OCI-LY7 (cell line): ENCODE measurements at regions not wholly inside any gene's neighbourhood (a gene's known extent, or its start where the extent isn't known, plus 50 kb on each side); places are given as distances from the start of the nearest gene placed in this dataset.

ENCODE experiments used
- BruUV-seq: library from RNA; stranded (reverse); fragments of 400-500 nt; replicated peaks from 2 replicates; lab custom pipeline; 2021; lab: Mats Ljungman, UMichigan
- CTCF ChIA-PET: fragments of 300-600 bp; sonication (Branson Sonifier 250); formaldehyde crosslinking; loops from one replicate; lab custom pipeline; 2022; ENCODE audit warnings: antibody characterized with exemption; ENCODE audit not compliant: unreplicated experiment; lab: Charles Lee
- POLR2A ChIA-PET: fragments of 300-600 bp; sonication (Branson Sonifier 250); formaldehyde crosslinking; loops from one replicate; lab custom pipeline; 2022; ENCODE audit warnings: antibody characterized with exemption; lab: Charles Lee
- DNase-seq: peaks from one replicate; pipeline ENCODE4 v3.0.0-alpha.2; 2015; ENCODE audit warnings: low spot score
- H2AFZ ChIP-seq: fragments of 200-600 bp; sonication (generic), shearing (Covaris generic); 2 replicates; pipeline ENCODE4 v1.6.1; 2014; ENCODE audit warnings: mild to moderate bottlenecking, antibody characterized with exemption, low read length, moderate library complexity
- H3K27ac ChIP-seq: fragments of 200-600 bp; sonication (generic); 2 replicates; pipeline ENCODE4 v1.5.1; 2014; ENCODE audit warnings: mixed run types, low read depth, mild to moderate bottlenecking, moderate library complexity, low read length, inconsistent platforms; ENCODE audit not compliant: poor library complexity, severe bottlenecking
- H3K36me3 ChIP-seq: fragments of 200-600 bp; sonication (generic); 2 replicates; pipeline ENCODE4 v1.6.1; 2014; ENCODE audit warnings: mild to moderate bottlenecking, antibody characterized with exemption, low read length, moderate library complexity, mixed read lengths; ENCODE audit not compliant: insufficient read depth
- H3K4me1 ChIP-seq: fragments of 200-600 bp; sonication (generic); 2 replicates; pipeline ENCODE4 v1.5.1; 2014; ENCODE audit warnings: mild to moderate bottlenecking, low read length; ENCODE audit not compliant: insufficient read depth, poor library complexity, severe bottlenecking
- H3K4me2 ChIP-seq: fragments of 200-600 bp; sonication (generic); 2 replicates; pipeline ENCODE4 v1.6.1; 2014; ENCODE audit warnings: mild to moderate bottlenecking, low read length
- H3K4me3 ChIP-seq: fragments of 200-600 bp; sonication (generic); 2 replicates; pipeline ENCODE4 v1.5.1; 2014; ENCODE audit warnings: mild to moderate bottlenecking, low read depth, low read length; ENCODE audit not compliant: poor library complexity, severe bottlenecking
- H3K79me2 ChIP-seq: fragments of 200-600 bp; sonication (generic); 2 replicates; pipeline ENCODE4 v1.6.1; 2016; ENCODE audit warnings: low read depth, mild to moderate bottlenecking, low read length, moderate library complexity, mixed read lengths; ENCODE audit not compliant: insufficient read depth
- H3K9me2 ChIP-seq: fragments of 200-600 bp; sonication (generic); 2 replicates; pipeline ENCODE4 v1.6.1; 2016; ENCODE audit warnings: mild to moderate bottlenecking, low read length, mixed read lengths; ENCODE audit not compliant: insufficient read depth
- H3K9me3 ChIP-seq: fragments of 200-600 bp; sonication (generic); 2 replicates; pipeline ENCODE4 v1.6.1; 2014; ENCODE audit warnings: mild to moderate bottlenecking, mixed run types, low read length, mixed read lengths
- H4K20me1 ChIP-seq: fragments of 200-600 bp; sonication (generic); 2 replicates; pipeline ENCODE4 v1.6.1; 2014; ENCODE audit warnings: mild to moderate bottlenecking, antibody characterized with exemption, low read length, moderate library complexity, mixed read lengths; ENCODE audit not compliant: insufficient read depth
- CTCF ChIP-seq: fragments of 200-600 bp; sonication (generic); conservative IDR thresholded peaks from 2 replicates; pipeline ENCODE4 v1.5.1; 2014; ENCODE audit warnings: mild to moderate bottlenecking, antibody characterized with exemption, low read length, moderate library complexity, mixed read lengths
- EZH2phosphoT487 ChIP-seq: fragments of 200-600 bp; sonication (generic); IDR thresholded peaks from 2 replicates; pipeline ENCODE4 v1.6.1; 2018; ENCODE audit warnings: low read depth, borderline replicate concordance, mild to moderate bottlenecking, mixed run types, antibody characterized with exemption, low read length, moderate library complexity, mixed read lengths
- intact Hi-C: fragments of 100-400 bp; cut with micrococcal nuclease; formaldehyde crosslinking; loops from one replicate; pipeline ENCODE4 v1.10.0; 2022; ENCODE audit not compliant: unreplicated experiment

- no peaks in the 10 kb centered on the region for H3K9me3 ChIP-seq
- no peak overlapping the region for H3K27ac ChIP-seq
- no peak overlapping the region for H3K4me2 ChIP-seq
- H3K9me2 ChIP-seq, result no peaks in the 10 kb centered on the region
- BruUV-seq, result no TSS peak
- no peak overlapping the region for H3K4me3 ChIP-seq
- POLR2A ChIA-PET, result no interaction called here
- no peaks in the 10 kb centered on the region for H3K4me1 ChIP-seq
- H3K36me3 ChIP-seq, result no peaks in the 10 kb centered on the region
- no peak for DNase-seq
- intact Hi-C loops, result no loop called here
- no peak overlapping the region for H2AFZ ChIP-seq
- CTCF ChIA-PET, result no interaction called here
- H4K20me1 ChIP-seq, result no peaks in the 10 kb centered on the region; the same call in 1 of the 2 replicates
- TF ChIP-seq EZH2phosphoT487, result no peak
- no peak for TF ChIP-seq CTCF
- no peaks in the 10 kb centered on the region for H3K79me2 ChIP-seq
Observed at GRCh38 chr5:60136841-60137240, 243.3 kb upstream of the PDE4D start.

DNA sequence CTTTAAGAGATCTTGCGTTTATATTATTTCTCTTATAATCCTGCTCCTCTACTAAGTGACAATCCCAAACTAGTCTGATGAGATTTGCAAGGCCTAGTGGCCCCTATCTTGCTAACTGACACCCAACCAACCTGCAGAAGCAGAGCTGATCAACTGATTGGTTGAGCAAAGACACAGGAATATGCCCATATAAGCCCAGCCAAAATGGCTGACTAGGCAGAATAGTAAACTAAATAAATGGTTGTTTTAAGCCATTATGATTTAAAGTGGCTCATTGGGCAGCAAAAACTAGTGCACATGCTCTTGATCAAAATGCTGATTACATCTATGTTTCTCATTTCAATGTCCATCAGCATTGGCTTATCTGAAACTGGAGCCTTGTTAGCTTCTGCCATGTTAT lies 238.0 kb upstream of the PDE4D start:
- TF ChIP-seq CTCF (no peak), EZH2phosphoT487 (no peak)
- no peak overlapping the region for H2AFZ ChIP-seq
- no peaks in the 10 kb centered on the region for H3K36me3 ChIP-seq
- no peak overlapping the region for H3K4me3 ChIP-seq
- H3K9me2 ChIP-seq, result no peaks in the 10 kb centered on the region
- BruUV-seq, result no TSS peak
- no peaks in the 10 kb centered on the region for H3K9me3 ChIP-seq
- H3K4me1 ChIP-seq, result no peaks in the 10 kb centered on the region
- H3K4me2 ChIP-seq, result no peak overlapping the region
- ChIA-PET POLR2A (no interaction called here), CTCF (no interaction called here)
- DNase-seq, result no peak
- no peak overlapping the region for H3K27ac ChIP-seq
- no peaks in the 10 kb centered on the region; the same call in 1 of the 2 replicates for H4K20me1 ChIP-seq
- intact Hi-C loops, result no loop called here
- no peaks in the 10 kb centered on the region for H3K79me2 ChIP-seq

GRCh38 chr5:60125636-60126035 lies 232.1 kb upstream of the PDE4D start:
- Histone ChIP-seq H2AFZ (no peak overlapping the region), H3K27ac (no peak overlapping the region), H3K4me1 (no peaks in the 10 kb centered on the region), H3K9me2 (no peaks in the 10 kb centered on the region), H3K4me3 (no peak overlapping the region), H3K36me3 (no peaks in the 10 kb centered on the region), H3K4me2 (no peak overlapping the region), H3K79me2 (no peaks in the 10 kb centered on the region), H4K20me1 (no peaks in the 10 kb centered on the region), H3K9me3 (no peaks in the 10 kb centered on the region)
- no TSS peak for BruUV-seq
- ChIA-PET CTCF (no interaction called here), POLR2A (no interaction called here)
- intact Hi-C loops, result no loop called here
- DNase-seq, result no peak
- no peak for TF ChIP-seq CTCF
- no peak for TF ChIP-seq EZH2phosphoT487
